Keratinocyte (primary cell): ENCODE measurements at regions not wholly inside any gene's neighbourhood (a gene's known extent, or its start where the extent isn't known, plus 50 kb on each side); places are given as distances from the start of the nearest gene placed in this dataset.

Source experiments
- DNase-seq: peaks from one replicate; pipeline ENCODE4 v3.0.0-alpha.2; 2011; ENCODE audit warnings: low read depth, missing footprints, low spot score
- FAIRE-seq: peaks from 2 replicates; lab custom pipeline; 2011; peaks lifted over from hg19 to GRCh38; lab: Jason Lieb, UNC
- H2AFZ ChIP-seq: 2 replicates; pipeline ENCODE4 v1.6.0; 2012; ENCODE audit warnings: low read length, control low read depth, inconsistent platforms; ENCODE audit not compliant: control insufficient read depth
- H3K27ac ChIP-seq: 2 replicates; pipeline ENCODE4 v1.5.1; 2011; ENCODE audit warnings: low read length; ENCODE audit not compliant: control insufficient read depth, insufficient read depth
- H3K27me3 ChIP-seq: 3 replicates; pipeline ENCODE4 v1.6.0; 2011; ENCODE audit warnings: low read length; ENCODE audit not compliant: control insufficient read depth, insufficient read depth; ENCODE audit errors: extremely low read depth
- H3K36me3 ChIP-seq, 2 experiments: 2 replicates in 1 of 2; 3 replicates in 1 of 2; pipeline ENCODE4 v1.5.1; 2011; ENCODE audit warnings: low read length in 2 of 2, mild to moderate bottlenecking in 1 of 2; ENCODE audit not compliant: control insufficient read depth in 2 of 2, insufficient read depth in 2 of 2; ENCODE audit errors: extremely low read depth in 1 of 2
- H3K4me1 ChIP-seq: 3 replicates; pipeline ENCODE4 v1.5.1; 2011; ENCODE audit warnings: low read length; ENCODE audit not compliant: control insufficient read depth, insufficient read depth; ENCODE audit errors: extremely low read depth
- H3K4me2 ChIP-seq: 3 replicates; pipeline ENCODE4 v1.6.0; 2011; ENCODE audit warnings: low read depth, low read length; ENCODE audit not compliant: control insufficient read depth, insufficient read depth; ENCODE audit errors: extremely low read depth
- H3K4me3 ChIP-seq, 3 experiments: fragments of 200-600 bp in 1 of 3; sonication (generic) in 1 of 3; 2 replicates in 2 of 3; 3 replicates in 1 of 3; pipeline ENCODE4 v1.5.1; 2011 to 2016; ENCODE audit warnings: low read length in 3 of 3, mild to moderate bottlenecking in 3 of 3, control low read depth in 2 of 3, inconsistent platforms in 1 of 3, low read depth in 1 of 3, mixed read lengths in 1 of 3, mixed run types in 1 of 3, moderate library complexity in 1 of 3; ENCODE audit not compliant: control insufficient read depth in 2 of 3, insufficient read depth in 2 of 3; ENCODE audit errors: extremely low read depth in 1 of 3
- H3K79me2 ChIP-seq: 2 replicates; pipeline ENCODE4 v1.6.0; 2012; ENCODE audit warnings: low read length; ENCODE audit not compliant: control insufficient read depth, insufficient read depth
- H3K9ac ChIP-seq: 3 replicates; pipeline ENCODE4 v1.6.0; 2011; ENCODE audit warnings: low read length; ENCODE audit not compliant: control insufficient read depth, insufficient read depth; ENCODE audit errors: extremely low read depth
- H3K9me1 ChIP-seq: 3 replicates; pipeline ENCODE4 v1.6.0; 2011; ENCODE audit warnings: low read length; ENCODE audit not compliant: control insufficient read depth, insufficient read depth; ENCODE audit errors: extremely low read depth
- H3K9me3 ChIP-seq: 2 replicates; pipeline ENCODE4 v1.5.1; 2012; ENCODE audit warnings: low read depth, low read length; ENCODE audit not compliant: control insufficient read depth
- H4K20me1 ChIP-seq: 3 replicates; pipeline ENCODE4 v1.6.0; 2011; ENCODE audit warnings: low read length; ENCODE audit not compliant: control insufficient read depth, insufficient read depth; ENCODE audit errors: extremely low read depth
- EZH2 ChIP-seq: IDR thresholded peaks from one replicate; pipeline ENCODE4 v1.6.1; 2012; ENCODE audit warnings: inconsistent platforms, mild to moderate bottlenecking, low read length, moderate library complexity
- dilution Hi-C: fragments of 300-500 bp; cut with MboI; formaldehyde crosslinking; loops from one replicate; pipeline ENCODE4 v1.7.0; 2020; ENCODE audit warnings: low sequenced_read_pairs; ENCODE audit not compliant: extremely low pct_ligation_motif_present
- TF ChIP-seq, protein P1 (sequence below), 3 experiments: IDR thresholded peaks in 1 of 3; conservative IDR thresholded peaks in 1 of 3; optimal IDR thresholded peaks in 1 of 3; 2 replicates in 2 of 3; 3 replicates in 1 of 3; pipeline versions ENCODE3 to v1.5.1; 2011; ENCODE audit warnings: low read length in 3 of 3, mild to moderate bottlenecking in 3 of 3, moderate library complexity in 2 of 3, control low read depth in 1 of 3, inconsistent platforms in 1 of 3; ENCODE audit not compliant: insufficient read depth in 2 of 3; ENCODE audit errors: extremely low read depth in 1 of 3

GRCh38 chr21:19130379-19131028, 726.9 kb upstream of the TMPRSS15 start:
- H4K20me1 ChIP-seq: no peaks in the 10 kb centered on the region
- H3K4me2 ChIP-seq: no peak overlapping the region
- H3K27me3 ChIP-seq: no peaks in the 10 kb centered on the region
- no peaks in the 10 kb centered on the region for H3K79me2 ChIP-seq
- peaks cover 2% of the 10 kb centered on the region for H3K9me3 ChIP-seq
- FAIRE-seq: no peak
- no peak overlapping the region for H3K4me3 ChIP-seq
- TF ChIP-seq EZH2: no peak
- TF ChIP-seq, protein P1, sequence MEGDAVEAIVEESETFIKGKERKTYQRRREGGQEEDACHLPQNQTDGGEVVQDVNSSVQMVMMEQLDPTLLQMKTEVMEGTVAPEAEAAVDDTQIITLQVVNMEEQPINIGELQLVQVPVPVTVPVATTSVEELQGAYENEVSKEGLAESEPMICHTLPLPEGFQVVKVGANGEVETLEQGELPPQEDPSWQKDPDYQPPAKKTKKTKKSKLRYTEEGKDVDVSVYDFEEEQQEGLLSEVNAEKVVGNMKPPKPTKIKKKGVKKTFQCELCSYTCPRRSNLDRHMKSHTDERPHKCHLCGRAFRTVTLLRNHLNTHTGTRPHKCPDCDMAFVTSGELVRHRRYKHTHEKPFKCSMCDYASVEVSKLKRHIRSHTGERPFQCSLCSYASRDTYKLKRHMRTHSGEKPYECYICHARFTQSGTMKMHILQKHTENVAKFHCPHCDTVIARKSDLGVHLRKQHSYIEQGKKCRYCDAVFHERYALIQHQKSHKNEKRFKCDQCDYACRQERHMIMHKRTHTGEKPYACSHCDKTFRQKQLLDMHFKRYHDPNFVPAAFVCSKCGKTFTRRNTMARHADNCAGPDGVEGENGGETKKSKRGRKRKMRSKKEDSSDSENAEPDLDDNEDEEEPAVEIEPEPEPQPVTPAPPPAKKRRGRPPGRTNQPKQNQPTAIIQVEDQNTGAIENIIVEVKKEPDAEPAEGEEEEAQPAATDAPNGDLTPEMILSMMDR (optimal IDR thresholded peaks at IDR 0.05 in 1 of 3, IDR thresholded peaks at IDR 0.05 in 1 of 3, conservative IDR thresholded peaks at IDR 0.05 in 1 of 3; ENCODE audit: extremely low read depth in 1 of 3, insufficient read depth in 2 of 3, low read length in 3 of 3): no peak
- H2AFZ ChIP-seq: no peak overlapping the region
- H3K27ac ChIP-seq: no peak overlapping the region
- no peaks in the 10 kb centered on the region for H3K36me3 ChIP-seq
- no peak overlapping the region for H3K9ac ChIP-seq
- H3K9me1 ChIP-seq: no peaks in the 10 kb centered on the region
- no peak for DNase-seq
- H3K4me1 ChIP-seq: no peaks in the 10 kb centered on the region
- dilution Hi-C loops: no loop called here

DNA sequence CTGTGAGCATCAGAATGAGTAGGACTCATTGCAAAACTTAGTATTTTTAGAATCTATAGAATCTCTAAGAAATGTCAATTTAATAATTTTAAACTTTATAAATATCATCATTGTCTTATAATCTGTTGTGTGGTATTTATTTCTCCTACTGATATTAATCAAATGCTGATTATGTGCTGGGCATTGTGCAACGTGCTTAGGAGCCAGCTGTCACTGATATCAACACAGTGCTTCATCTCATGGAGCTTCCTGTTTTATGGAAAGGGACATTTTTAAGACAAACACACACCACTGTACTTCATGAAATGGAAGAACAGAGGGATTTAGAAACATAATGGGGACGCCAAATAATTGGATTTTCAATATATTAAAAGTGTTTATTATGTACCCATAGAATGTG, 737.9 kb upstream of the TMPRSS15 start:
- H3K9me3 ChIP-seq: no peaks in the 10 kb centered on the region
- H3K27ac ChIP-seq: no peak overlapping the region
- no peak overlapping the region for H2AFZ ChIP-seq
- no peak overlapping the region for H3K4me3 ChIP-seq
- H4K20me1 ChIP-seq: no peaks in the 10 kb centered on the region
- H3K4me2 ChIP-seq: no peak overlapping the region
- no peaks in the 10 kb centered on the region for H3K27me3 ChIP-seq
- H3K9me1 ChIP-seq: no peaks in the 10 kb centered on the region
- no peaks in the 10 kb centered on the region for H3K79me2 ChIP-seq
- no peaks in the 10 kb centered on the region for H3K4me1 ChIP-seq
- TF ChIP-seq, protein P1 (optimal IDR thresholded peaks at IDR 0.05 in 1 of 3, IDR thresholded peaks at IDR 0.05 in 1 of 3, conservative IDR thresholded peaks at IDR 0.05 in 1 of 3; ENCODE audit: extremely low read depth in 1 of 3, insufficient read depth in 2 of 3, low read length in 3 of 3): no peak
- no peak for TF ChIP-seq EZH2
- dilution Hi-C loops: no loop called here
- DNase-seq (no peak), FAIRE-seq (no peak)
- H3K36me3 ChIP-seq: no peaks in the 10 kb centered on the region
- no peak overlapping the region for H3K9ac ChIP-seq
